NCI-H446 treated with DMSO at 0.1 percent for 48 hours (cell line): ENCODE measurements at regions not wholly inside any gene's neighbourhood (a gene's known extent, or its start where the extent isn't known, plus 50 kb on each side); places are given as distances from the start of the nearest gene placed in this dataset.

Source experiments
- DNase-seq: peaks from one replicate; lab custom pipeline; 2025; lab: John Stamatoyannopoulos, UW

- DNase-seq = no peak
Measured at GRCh38 chr3:171956181-171956683, 83.1 kb upstream of the FNDC3B start.

DNA sequence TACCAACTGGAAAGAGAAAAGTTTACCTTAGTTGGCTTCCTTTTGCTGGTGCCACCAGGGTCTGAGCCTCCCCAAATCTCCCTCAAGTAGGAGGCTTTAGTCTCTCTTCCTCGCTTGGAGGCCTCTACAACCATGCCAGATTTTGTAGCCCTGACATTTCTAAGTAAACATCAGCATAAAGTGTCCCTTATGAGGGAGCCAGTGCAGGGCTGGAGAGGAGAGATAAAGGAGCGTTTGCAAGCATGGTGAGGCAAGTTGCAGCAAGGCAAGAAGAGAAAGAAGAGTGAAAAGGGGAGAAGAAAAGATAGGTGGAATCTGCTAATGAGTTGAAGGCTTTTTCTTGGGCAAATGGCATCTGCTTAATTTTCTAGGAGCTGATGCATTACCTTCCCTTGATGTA lies 82.7 kb upstream of the FNDC3B start:
- DNase-seq = no peak

GRCh38 chr3:171959532-171960089 lies 79.8 kb upstream of the FNDC3B start:
- no peak for DNase-seq

DNA sequence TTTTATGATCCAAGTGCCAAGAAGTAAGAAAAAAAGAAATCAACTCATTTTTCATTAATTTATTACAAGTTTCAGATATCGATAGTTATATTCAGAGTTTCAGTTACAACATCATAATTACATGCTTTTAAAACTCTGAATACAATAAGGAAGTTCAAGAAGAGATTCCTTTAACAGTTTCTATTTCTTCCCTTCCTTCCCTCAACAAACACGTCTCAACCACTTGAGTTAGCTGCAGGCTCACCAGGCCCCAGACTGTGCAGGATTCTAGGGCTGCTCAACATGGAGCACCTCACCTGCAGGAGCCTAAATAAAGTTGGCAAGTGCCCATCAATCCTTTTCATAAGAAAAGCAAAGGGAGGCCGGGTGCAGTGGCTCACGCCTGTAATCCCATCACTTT lies 79.2 kb upstream of the FNDC3B start:
- no peak for DNase-seq

DNA sequence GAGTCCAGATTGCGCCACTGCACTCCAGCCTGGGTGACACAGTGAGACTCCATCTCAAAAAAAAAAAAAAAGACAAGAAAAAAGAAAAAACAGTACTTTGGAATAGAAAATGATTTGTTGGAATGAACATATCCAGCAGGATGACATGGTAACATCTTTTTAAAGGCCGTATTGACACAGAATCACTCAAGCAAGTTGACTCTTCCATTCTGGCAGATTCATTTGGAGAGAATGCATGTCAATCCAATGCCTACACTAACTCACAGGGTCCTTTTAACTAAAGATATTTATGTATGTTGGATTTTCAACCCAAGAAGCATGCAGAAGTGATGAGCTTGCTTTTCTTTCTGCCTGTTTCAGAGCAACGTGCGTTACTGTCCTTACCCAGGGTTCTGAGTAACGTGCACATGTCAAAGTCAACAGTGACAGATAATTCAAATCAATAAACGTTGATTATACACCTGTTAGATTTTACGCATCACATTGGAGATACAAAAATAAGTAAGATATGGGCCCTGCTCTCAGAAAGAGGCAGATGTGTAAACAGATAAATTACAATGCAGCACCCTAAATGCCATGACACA lies 77.1 kb upstream of the FNDC3B start:
- no peak for DNase-seq

GRCh38 chr3:171963546-171963945 lies 75.8 kb upstream of the FNDC3B start:
- no peak for DNase-seq

GRCh38 chr3:171965067-171965712 lies 74.2 kb upstream of the FNDC3B start:
- no peak for DNase-seq

GRCh38 chr3:171966533-171967136 lies 72.7 kb upstream of the FNDC3B start:
- DNase-seq = no peak

DNA sequence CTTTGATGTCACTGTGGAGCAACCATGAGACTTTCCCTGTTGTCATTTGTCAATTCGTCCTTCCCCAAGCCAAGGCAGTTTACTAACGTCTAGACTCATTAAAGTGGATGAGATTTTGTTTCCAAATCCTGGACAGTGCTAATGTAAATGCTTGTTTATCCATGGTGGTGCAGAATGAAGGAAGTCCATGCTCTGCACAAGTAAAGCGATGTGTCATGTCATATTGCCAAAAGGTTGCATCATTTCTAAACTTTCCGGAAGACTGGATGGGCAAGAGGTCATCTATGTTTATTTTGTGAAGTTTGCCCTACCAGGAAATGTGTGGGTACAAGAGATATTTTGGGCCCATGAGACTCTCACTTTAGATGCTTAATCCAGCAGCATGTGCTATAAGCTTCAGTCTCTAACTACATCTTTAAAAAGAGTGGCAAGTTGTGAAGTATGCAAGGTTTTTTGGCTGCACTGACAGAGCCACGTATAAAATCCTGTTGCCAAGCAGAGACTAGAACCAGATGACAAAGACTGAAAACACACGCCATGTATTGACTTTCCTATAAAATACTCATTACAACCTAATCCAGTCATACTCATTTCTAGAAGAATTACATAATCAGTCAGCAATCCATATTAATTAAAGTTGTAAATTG lies 72.1 kb upstream of the FNDC3B start:
- DNase-seq = peak; percentile 28

- DNase-seq = no peak
Measured at GRCh38 chr3:171967932-171968678, 71.3 kb upstream of the FNDC3B start.

DNA sequence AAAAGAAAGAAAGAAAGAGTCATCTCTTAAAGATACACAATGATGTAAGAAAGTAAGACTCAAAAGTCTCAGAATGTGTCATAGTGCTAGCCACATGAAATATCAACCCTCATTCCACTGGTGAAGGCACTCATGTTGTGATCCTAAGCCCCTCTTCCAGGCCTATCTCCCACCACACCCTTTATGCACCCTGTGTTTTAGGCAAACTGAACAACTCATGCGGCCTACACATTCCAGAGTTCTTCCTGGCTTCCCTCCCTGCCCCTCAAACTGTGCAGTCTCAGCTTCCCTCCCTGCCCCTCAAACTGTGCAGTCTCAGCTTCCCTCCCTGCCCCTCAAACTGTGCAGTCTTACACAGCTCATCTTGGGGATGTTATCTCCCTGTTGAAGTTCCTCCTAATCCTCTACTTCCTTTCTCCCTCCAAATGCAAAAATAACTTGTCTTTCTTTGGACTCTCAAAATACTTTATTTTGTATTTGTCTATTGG lies 69.0 kb upstream of the FNDC3B start:
- DNase-seq = no peak

DNA sequence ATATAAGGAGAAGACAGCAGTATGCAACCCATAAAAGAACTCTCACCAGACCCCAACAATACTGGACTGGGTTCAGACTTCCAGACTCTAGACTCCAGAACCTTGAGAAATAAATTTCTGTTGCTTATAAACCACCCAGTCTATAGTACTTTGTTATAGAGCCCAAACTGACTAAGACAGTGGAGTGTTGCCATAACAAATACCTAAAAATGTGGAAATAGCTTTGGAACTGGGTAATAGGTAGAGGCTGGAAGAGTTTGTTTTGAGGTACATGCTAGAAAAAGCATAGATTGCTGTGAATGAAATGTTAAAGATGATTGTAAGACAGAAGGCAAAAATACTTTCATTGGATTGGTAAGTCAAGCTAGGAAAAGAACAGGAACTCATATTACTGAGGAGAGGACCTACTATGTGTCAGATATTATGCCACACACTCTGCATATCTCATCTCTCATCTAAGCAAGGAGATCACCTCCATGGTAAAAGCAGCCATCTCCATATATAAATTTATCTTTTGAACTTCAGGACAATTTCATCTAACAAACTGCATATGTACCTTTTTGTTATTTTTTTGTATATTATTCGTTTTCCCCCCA lies 67.4 kb upstream of the FNDC3B start:
- DNase-seq = no peak

DNA sequence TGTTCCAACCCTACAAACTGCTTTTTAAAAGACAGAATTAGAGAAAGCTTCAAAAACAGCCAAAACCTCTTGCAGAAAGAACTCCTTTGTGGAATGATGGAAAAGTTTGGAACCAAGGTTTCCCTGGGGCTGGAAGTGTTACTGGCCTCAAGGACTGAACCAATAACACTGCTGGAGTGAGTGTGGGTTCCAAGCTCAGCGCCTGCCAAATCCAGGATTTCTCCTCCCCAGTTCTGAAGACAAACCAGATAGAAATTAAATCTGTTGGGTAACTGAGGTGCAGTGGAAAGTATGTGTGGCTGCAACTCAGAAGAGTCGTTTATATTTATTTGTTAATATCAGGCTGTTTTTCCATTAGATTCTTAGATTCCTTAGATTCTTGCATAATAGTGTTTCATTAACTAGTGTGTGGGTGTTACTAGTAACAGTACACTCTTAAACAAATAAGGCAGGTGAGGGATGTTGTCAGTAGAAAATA lies 66.5 kb upstream of the FNDC3B start:
- DNase-seq = no peak

- DNase-seq = no peak
Measured at GRCh38 chr3:171974986-171975837, 64.2 kb upstream of the FNDC3B start.

GRCh38 chr3:171976526-171976925 lies 62.9 kb upstream of the FNDC3B start:
- no peak for DNase-seq

- DNase-seq = no peak
Measured at GRCh38 chr3:171977441-171977840, 61.9 kb upstream of the FNDC3B start.

DNA sequence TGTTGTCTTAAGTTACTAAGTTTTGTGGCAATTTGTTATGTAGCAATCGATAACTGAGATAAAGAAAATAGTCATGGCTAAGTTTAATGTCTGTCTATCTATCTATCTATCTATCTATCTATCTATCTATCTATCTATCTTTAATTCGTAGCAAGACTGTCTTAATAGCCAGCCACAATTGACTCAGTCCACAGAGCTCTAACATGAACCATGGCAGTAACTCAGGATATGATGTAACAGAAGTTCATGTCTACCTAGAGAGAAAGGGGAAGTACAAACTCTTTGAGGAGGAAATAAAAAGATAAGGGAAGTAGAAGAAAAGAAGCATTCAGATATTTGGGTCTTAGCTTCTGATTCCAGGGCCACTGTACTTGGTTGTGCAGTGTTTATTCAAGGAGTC lies 61.5 kb upstream of the FNDC3B start:
- no peak for DNase-seq

DNA sequence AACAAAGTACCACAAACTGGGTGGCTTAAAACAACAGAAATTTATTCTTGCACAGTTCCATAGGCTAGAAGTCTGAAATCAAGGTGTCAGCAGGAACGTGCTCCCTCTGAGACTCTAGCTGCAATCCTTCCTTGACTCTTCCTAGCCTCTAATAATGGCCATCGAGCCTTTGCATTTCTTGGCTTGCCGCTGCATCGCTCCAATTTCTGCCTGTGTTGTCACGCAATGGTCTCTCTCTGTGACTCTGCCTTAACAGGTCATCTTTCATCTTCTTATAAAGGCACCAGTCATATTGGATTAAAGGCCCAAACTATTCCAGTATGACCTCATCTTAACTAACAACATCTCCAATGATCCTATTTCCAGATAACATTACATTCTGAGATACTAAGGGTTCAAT lies 61.0 kb upstream of the FNDC3B start:
- DNase-seq = no peak

GRCh38 chr3:171979081-171979480 lies 60.3 kb upstream of the FNDC3B start:
- no peak for DNase-seq

- DNase-seq = no peak
Measured at GRCh38 chr3:171980578-171981270, 58.7 kb upstream of the FNDC3B start.
